ENCODE measurements at regions not wholly inside any gene's neighbourhood (a gene's known extent, or its start where the extent isn't known, plus 50 kb on each side); places are given as distances from the start of the nearest gene placed in this dataset.
A peak's percentile ranks its signal among the peaks of the same experiment; 100 is the strongest.

- Histone ChIP-seq H3K9me3 (ENCODE audit: control insufficient read depth, low read length) (no peaks in the 10 kb centered on the region), H3K4me1 (ENCODE audit: control insufficient read depth, insufficient read depth, low read length) (no peaks in the 10 kb centered on the region), H3K4me3 (ENCODE audit: low read length) (no peak overlapping the region), H3K27me3 (ENCODE audit: control insufficient read depth, insufficient read depth, low read length, poor library complexity, severe bottlenecking) (no peaks in the 10 kb centered on the region), H3K9ac (ENCODE audit: extremely low read depth, low read length, poor library complexity, severe bottlenecking) (no peak overlapping the region), H3K27ac (ENCODE audit: low read depth, low read length) (no peak overlapping the region), H3K36me3 (ENCODE audit: control insufficient read depth, insufficient read depth, low read length) (no peaks in the 10 kb centered on the region)
- Mint-ChIP-seq H3K27ac (no peak overlapping the region), H3K9me3 (no peaks in the 10 kb centered on the region), H3K4me3 (no peak overlapping the region), H3K36me3 (ENCODE audit: low read depth) (no peaks in the 10 kb centered on the region), H3K4me1 (peaks cover 5% of the 10 kb centered on the region), H3K27me3 (ENCODE audit: insufficient read depth) (peaks cover 2% of the 10 kb centered on the region)
- no peak for TF ChIP-seq CTCF (conservative IDR thresholded peaks at IDR 0.05)
- no peak for DNase-seq
These were observed 287.5 kb downstream of the ZNF536 start for GRCh38 chr19:30659638-30660037.

- Mint-ChIP-seq H3K27ac (no peak overlapping the region), H3K4me3 (no peak overlapping the region), H3K9me3 (no peaks in the 10 kb centered on the region), H3K4me1 (no peaks in the 10 kb centered on the region), H3K27me3 (ENCODE audit: insufficient read depth) (peaks cover 2% of the 10 kb centered on the region), H3K36me3 (ENCODE audit: low read depth) (no peaks in the 10 kb centered on the region)
- DNase-seq = no peak
- WGBS, 2 experiments (ENCODE audit: insufficient coverage in 1 of 2, insufficient read length in 1 of 2) = 90 to 91% methylated on average over 5 to 10 of the region's 10 CpGs
- Histone ChIP-seq H3K27me3 (ENCODE audit: control insufficient read depth, insufficient read depth, low read length, poor library complexity, severe bottlenecking) (no peaks in the 10 kb centered on the region), H3K9me3 (ENCODE audit: control insufficient read depth, low read length) (no peaks in the 10 kb centered on the region), H3K9ac (ENCODE audit: extremely low read depth, low read length, poor library complexity, severe bottlenecking) (no peak overlapping the region), H3K4me1 (ENCODE audit: control insufficient read depth, insufficient read depth, low read length) (no peaks in the 10 kb centered on the region), H3K4me3 (ENCODE audit: low read length) (no peak overlapping the region), H3K27ac (ENCODE audit: low read depth, low read length) (no peak overlapping the region), H3K36me3 (ENCODE audit: control insufficient read depth, insufficient read depth, low read length) (no peaks in the 10 kb centered on the region)
- no peak for TF ChIP-seq CTCF (conservative IDR thresholded peaks at IDR 0.05)
These were observed 284.4 kb downstream of the ZNF536 start for GRCh38 chr19:30656520-30657100.

- Mint-ChIP-seq H3K4me1 (no peaks in the 10 kb centered on the region), H3K4me3 (no peak overlapping the region), H3K27ac (no peak overlapping the region), H3K36me3 (ENCODE audit: low read depth) (no peaks in the 10 kb centered on the region), H3K9me3 (no peaks in the 10 kb centered on the region), H3K27me3 (ENCODE audit: insufficient read depth) (peaks cover 2% of the 10 kb centered on the region)
- Histone ChIP-seq H3K27ac (ENCODE audit: low read depth, low read length) (no peak overlapping the region), H3K27me3 (ENCODE audit: control insufficient read depth, insufficient read depth, low read length, poor library complexity, severe bottlenecking) (no peaks in the 10 kb centered on the region), H3K4me1 (ENCODE audit: control insufficient read depth, insufficient read depth, low read length) (no peaks in the 10 kb centered on the region), H3K4me3 (ENCODE audit: low read length) (no peak overlapping the region), H3K9me3 (ENCODE audit: control insufficient read depth, low read length) (no peaks in the 10 kb centered on the region), H3K9ac (ENCODE audit: extremely low read depth, low read length, poor library complexity, severe bottlenecking) (no peak overlapping the region), H3K36me3 (ENCODE audit: control insufficient read depth, insufficient read depth, low read length) (no peaks in the 10 kb centered on the region)
- no peak for TF ChIP-seq CTCF (conservative IDR thresholded peaks at IDR 0.05)
- peak; percentile 29 for DNase-seq
- WGBS, 2 experiments (ENCODE audit: insufficient coverage in 1 of 2, insufficient read length in 1 of 2) = 93 to 97% methylated on average over 6 to 13 of the region's 13 CpGs
These were observed 281.6 kb downstream of the ZNF536 start for GRCh38 chr19:30653646-30654386.

All from endodermal cell (in vitro differentiated cells).